ENCODE measurements at regions not wholly inside any gene's neighbourhood (a gene's known extent, or its start where the extent isn't known, plus 50 kb on each side); places are given as distances from the start of the nearest gene placed in this dataset.

- TF ChIP-seq CTCF (IDR thresholded peaks at IDR 0.05; ENCODE audit: low read length) (no peak), EZH2 (optimal IDR thresholded peaks at IDR 0.05; ENCODE audit: low read depth, low read length) (no peak), EZH2phosphoT487 (IDR thresholded peaks at IDR 0.05; ENCODE audit: low read length) (no peak)
Measured at GRCh38 chr16:58863042-58863441, 128.9 kb upstream of the GOT2 start.
